ENCODE measurements at regions not wholly inside any gene's neighbourhood (a gene's known extent, or its start where the extent isn't known, plus 50 kb on each side); places are given as distances from the start of the nearest gene placed in this dataset.
"Not testable (repeated sequence)": the region's sequence is repeated elsewhere in the genome, so short reads cannot be mapped to it uniquely, and the experiment has no call there.

DNA sequence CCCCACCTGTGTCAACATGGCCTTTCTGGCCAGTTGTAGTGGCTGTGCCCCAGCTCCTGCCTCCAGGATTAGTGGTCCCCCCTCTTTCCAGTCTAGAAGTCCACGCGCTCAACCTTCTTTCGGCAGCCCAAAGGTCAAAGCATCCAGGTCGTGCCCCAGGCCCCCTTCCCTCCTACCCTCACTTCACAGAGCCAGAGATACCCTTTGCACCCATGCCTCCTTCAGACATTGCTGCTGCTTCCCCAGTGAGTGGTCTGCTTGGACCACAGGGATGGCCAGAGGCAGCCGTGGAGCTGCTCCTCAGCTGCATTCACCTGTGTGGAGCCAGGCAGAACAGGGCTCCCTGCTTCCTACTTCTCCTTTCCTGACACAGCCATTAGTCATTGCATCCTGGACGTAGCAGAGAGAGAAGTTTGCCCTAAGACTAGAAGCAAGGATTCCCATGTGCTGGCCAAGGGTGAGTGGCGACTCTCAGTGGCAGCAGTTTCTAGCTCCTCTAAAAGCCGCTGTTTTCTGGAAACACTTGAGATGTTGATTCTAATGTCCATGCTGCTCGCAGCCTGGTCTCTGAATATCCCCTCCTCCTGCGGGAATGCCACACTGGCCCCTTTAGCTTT is 243.1 kb upstream of the SHH start:
- no peak for DNase-seq

DNA sequence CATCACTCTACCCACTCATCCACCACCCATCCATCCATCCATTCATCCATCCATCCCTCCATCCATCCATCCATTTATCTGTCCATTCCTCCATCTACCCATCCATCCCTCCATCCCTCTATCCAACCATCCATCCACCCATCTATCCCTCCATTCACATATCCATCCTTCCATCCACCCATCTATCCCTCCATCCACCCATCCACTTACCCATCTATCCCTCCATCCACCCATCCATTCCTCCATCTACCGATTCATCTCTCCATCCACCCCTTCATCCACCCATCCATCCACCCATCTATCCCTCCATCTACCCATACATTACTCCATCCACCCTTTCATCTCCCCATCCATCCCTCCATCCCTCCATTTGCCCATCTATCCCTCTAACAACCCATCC is 239.6 kb upstream of the SHH start:
- no peak for DNase-seq

DNA sequence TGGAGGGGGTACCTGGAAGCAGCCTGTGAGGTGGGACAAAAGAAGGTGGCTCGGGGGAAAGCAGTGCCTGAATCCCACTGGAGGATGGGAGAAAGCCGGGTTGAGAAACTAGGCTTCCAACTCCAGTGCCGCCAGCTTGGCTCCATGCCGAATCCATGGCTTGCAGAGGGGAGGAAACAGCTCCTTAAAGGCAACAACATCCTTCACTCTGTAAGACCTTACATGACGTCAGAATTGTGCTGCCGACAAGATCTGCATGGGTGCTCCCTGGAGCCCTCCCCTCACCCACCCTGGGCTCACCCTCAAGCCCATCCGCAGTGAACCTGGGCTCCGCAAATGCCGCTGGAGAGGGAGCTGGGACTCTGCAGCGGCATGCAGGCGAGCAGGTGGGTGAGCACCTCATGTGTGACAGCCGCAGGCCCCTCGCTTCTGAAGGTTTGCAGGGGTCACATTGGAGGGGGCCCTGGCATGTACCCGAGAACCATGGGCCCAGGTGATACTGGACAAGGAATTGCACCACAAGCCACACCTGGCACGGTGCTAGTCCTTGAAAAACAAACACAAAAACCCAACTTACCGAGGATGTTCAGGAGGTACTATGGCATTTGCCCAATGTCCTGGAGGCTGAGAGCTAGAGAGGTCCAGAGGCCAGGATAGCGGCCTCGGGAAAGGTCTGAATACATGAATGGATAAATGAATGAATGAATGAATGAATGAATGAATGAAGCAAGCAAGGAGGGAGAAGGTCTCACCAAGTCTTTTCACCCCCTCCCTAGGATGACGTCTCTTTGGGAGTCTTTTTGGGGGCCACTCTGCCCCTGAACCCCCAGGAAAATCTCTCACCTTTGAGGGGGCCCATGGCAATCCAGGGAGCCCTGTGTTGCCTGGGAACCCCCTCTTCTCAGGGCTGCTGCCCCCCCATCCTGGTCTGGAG is 238.6 kb upstream of the SHH start:
- no peak for DNase-seq

DNA sequence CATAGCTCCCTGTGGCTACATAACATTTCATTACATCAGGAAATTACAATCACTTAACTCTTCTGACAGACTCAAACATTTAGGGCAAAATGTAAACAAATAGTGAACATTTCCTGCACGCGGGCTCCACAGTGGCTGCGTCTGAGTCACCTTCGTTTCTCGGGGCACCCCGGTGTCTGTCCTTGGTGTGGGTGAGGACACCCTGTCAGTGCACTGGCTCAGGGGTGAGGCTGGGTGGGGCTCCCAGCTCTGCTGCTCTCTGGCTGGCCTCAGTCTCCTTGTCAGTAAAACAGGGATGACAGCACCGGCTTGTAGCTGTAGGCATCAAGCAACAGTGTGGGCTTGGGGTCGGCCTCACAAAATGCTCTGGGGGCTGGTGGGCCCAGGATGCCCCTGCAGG is 237.1 kb upstream of the SHH start:
- no peak for DNase-seq

DNA sequence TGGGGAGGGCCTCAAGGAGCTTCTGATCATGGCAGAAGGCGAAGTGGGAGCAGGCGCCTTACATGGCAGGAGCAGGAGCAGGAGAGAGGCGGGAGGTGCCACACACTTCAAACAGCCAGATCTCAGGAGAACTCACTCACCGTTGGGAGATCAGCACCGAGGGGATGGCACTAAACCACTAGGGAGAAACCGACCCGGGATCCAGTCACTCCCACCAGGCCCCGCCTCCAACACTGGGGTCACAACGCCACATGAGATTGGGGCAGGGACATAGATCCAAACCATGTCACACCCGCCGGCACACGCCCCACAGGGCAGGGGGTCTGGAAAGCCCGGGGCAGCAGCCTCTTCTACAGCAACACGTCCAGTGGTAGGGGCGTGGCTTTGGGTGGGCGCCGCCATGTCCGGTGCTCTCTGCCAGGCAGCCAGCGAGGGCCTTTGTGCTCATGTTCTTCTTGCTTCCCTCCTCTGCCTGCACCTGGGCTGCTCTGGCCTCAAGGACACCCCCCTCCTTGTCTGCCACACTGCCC is 233.8 kb upstream of the SHH start:
- no peak for DNase-seq

DNA sequence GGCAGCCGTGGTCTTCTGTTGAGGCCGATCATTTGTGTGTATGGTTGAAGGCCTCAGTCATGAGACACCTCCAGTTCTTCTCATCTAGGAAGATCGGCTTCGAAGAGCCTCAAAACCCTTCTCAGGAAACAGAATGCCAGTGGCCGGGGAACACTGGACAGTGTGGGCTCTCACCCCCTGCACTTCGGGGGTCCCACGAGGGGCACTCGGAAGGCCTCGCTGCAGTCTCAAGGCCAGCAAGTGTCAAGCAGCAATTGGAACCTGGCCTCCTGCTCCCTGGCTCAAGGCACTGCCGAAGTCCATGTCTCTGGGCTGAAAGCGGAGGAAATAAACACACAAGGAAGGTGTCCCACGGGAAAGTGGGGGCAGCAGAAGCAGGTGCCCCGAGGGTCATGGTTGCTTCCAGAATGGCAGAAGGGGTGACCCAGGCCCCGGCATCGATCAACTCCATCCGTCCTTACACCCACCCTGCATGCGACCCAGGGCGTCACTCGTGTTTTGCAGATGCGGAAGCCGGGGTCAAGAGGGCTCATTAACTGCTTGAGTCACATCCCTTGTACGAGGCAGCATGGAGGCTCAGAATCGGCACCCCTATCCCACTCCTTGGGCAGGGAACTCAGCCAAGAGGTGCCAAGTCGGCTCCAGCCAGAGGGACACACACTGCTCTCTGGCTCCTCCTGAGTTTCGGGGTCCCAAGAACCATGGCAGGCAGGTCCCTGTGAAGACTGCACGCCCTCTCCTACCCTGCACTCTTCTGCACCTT is 231.3 kb upstream of the SHH start:
- DNase-seq, result no peak

DNA sequence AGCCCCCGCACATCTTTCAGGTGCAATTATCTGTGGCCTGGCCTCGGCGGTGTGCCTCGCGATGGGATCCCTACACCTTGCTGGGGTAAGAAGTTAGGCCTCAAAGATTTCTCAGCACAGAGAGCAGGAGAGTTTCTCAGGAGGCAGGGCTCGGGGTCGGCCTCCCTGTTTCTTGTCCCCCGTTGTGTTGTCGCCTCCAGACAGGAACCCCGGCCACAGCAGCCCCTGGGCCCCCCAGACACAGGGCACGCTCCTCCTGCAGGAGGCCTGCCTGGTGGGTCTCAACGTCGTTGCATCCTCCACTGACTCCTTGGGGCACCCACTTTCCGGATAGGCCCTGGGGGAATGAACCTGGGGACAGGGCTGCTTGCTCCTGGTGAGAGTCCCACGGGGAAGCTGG is 229.1 kb upstream of the SHH start:
- no peak for DNase-seq

DNA sequence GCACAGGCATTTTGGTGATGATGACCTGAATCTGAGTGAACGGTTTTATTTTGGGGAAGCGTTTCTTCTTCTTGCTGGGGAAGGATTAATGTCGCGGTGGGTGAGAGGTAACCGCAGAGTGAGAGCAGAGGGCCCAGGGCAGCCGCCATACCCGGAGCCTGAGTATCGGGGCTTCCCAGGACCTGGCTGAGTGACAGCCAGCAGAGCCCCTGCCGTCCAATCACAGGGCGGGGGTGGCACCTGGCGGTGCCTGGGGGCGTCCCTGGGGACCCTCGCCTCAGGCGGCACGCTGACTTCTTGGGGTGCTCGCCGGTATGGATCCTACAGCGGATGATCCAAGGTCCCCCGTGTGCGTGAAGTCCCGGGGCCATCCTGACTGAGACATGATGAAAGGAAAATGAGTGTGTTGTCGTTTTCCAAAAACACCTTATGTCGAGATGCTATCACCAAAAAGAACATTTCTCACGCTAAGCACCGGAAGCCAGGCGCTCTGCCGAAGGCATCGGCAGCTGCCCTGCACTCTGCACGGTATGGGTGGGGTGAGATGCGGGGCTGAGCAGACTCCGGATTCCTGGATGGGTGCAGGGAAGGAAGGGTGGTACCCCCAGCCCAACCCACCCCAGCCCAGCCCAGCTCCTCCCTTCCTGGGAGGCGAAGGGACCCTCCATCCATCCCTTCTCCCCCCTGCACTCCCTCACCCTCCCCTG is 227.9 kb upstream of the SHH start:
- no peak for DNase-seq

DNA sequence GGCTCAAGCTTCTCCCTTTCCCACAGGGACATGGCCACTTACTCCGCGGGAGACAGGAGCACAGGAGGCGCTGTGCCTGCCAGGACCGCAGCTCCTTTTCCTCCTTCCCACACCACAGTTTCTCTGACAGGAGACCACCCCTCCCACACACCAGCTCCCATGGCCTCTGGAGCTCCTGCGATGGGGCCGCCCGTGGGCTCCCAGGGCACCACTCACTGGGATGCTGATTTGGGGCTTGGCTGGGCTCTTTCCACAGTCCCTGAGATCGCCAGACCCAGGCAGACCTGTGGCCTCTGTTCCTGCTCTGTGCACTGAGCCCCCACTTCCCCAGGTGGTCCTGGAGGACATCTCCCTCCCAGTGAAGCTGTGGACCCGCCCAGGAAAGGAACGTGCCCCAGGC is 226.9 kb upstream of the SHH start:
- no peak for DNase-seq

DNA sequence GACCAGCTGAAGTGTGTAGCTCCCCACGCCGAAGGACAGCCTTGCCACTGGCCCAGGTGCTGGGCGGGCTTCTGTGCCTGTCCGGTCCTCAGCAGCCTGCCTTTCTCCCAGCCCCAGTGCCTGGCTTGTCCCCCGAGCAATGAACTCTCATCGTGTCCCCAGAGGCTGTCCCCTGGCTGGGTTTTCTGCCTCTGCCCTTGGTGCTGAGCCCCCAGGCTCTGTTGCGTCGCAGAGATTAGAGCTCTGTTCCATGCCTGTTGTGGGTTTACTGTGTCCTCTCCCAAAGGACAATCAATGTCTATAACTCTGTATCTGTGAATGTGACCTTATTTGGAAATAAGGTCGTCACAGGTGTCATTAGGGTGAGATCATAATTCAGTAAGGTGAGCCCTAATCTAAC is 226.1 kb upstream of the SHH start:
- DNase-seq, result no peak

DNA sequence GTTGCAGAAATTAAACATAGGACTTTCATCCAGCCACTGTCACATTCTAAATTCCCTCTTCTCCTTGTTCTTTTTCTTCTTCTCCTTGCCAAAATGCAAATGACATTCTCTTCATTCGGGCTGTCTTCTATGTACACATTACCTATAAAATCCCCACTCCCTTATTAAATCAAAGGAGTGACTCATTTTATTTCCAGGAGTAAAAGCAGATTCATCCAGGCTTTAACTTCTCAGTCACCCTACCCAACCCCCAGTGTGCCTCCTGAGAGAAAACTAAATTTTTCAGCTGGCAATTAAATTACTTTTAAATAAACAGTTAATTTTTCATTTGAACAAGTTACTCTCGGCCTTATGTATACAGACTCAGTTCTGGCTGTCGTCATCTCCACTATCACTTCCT is 223.9 kb upstream of the SHH start:
- DNase-seq, result no peak

DNA sequence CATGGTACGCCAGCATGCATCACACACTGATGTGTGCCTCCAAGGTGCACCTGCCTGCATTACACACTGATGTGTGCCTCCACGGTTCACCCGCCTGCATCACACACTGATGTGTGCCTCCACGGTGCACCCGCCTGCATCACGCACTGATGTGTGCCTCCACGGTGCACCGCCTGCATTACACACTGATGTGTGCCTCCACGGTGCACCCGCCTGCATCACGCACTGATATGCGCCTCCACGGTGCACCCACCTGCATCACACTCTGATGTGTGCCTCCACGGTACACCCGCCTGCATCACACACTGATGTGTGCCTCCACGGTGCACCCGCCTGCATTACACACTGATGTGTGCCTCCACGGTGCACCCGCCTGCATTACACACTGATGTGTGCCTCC is 223.1 kb upstream of the SHH start:
- DNase-seq, result not testable (repeated sequence)

DNA sequence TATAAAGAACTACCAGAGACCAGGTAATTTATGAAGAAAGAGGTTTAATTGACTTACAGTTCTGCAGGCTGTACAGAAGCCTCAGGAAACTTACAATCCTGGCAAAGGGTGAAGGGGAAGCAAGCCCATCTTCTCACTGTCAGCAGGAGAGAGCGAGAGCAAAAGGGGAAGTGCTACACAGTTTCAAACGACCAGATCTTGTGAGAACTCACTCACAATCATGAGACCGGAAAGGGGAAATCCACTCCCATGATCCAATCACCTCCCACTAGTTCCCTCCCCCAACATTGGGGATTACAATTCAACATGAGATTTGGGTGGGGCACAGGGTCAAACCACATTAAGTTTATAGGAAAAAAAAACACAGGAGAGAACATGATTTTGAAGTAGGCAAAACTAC is 222.1 kb upstream of the SHH start:
- DNase-seq, result no peak

DNA sequence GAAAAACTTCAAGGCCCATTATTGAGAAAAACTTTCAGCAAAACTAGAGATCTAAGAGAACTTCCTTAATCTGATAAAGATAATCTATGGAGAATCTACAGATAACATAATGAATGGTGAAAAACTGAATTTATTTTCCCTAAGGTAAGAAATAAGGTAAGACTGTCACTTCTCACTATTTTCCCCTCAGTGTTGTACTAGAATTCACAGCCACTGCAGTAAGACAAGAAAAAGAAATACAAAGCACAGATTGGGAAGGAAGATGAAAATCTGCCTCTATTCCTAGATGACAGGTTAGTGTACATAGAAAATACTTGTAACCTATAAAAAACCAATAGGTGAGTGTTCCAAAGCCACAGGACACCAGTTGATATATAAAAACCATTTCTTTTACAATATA is 220.7 kb upstream of the SHH start:
- no peak for DNase-seq

DNA sequence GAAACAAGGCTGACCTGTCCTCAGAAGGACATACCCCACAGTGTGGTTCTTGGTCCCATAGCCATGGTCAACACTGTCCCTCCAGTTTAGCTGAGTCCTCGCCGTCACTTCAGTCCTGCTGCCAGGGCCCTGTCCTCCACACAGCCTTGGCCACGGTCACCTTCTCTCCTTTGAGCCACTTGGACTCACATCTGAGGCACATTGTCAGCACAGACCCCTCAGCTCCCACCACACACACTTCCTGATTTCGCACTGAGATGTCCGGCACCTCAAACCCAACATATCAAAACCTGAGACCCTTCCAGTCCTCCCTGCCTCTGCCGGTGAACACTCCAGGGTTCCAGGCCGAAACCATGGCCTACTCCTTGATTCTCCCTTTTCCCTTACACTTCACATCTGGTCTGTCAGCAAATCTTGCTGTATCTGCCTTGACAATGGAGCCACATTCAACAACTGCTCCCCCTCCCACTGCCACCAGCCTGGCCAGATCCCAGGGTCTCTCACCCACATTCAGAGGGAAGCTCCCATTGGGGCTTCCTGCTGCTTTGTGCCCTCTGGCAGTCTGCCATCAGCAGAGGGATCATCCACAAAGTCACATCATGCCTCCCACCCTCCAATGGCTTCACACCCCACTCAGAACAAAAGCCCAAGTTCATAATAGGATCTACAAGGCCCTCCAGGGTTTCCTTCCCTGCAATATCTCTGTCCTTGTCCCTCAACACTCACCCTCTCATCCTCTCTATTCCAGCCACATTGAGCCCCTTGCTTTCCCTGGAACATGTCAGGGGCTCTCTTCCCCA is 219.6 kb upstream of the SHH start:
- DNase-seq, result no peak

DNA sequence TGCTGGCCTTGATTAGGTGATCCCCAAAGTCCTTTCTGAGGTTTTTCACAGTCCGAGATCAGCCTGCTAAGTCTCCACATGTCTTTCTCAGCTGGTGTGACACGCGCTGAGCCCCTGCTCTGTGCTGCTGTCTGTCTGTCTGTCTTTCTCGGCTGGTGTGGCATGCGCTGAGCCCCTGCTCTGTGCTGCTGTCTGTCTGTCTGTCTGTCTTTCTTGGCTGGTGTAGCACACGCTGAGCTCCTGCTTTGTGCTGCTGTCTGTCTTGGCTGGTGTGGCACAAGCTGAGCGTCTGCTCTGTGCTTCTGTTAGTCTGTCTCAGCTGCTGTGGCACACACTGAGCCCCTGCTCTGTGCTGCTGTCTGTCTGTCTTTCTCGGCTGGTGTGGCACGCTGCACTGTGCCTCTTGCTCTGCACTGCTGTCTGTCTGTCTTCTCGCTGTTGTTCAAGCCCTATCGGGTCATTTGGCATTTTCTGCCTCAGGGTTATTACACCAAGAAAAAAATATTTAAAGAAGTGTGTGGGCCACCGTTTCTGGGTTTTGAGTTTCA is 217.3 kb upstream of the SHH start:
- DNase-seq, result no peak

DNA sequence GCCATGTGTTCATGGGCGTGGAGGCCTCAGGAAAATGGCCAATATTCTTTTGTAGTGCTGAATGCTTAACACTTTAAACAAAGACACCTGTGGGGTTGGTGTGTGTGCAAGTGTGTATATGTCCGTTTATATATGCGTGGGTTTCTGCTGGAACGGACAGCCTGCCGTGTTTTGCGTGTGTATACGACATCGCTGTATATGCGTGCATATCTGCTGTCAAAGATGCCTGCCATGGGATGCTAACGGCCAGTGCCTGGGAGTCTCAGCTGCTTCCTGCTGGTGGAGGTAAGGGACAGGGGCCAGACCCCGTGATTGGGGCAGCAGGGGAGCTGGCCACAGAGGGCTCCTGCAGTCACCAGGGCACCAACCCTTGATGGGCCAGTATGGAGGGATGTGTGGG is 216.3 kb upstream of the SHH start:
- DNase-seq, result no peak

DNA sequence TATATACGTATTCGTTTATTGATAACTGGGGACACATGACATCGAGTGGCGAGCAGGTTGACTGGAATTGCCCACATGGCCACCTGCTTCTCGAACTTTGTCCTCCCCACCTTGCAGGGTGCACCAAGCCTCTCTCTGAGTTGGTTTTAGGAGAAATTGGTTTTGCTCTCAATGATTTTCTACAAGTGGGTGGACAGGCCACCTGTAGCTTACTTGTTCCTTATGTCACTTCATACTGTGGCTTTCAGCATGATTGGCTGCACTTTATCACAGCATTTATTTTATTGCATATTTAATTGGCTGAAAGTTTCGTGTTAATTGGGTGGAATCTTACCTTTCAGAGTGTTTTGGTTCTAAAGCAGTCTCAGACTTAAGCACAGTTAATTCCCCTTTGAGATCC is 215.6 kb upstream of the SHH start:
- no peak for DNase-seq

DNA sequence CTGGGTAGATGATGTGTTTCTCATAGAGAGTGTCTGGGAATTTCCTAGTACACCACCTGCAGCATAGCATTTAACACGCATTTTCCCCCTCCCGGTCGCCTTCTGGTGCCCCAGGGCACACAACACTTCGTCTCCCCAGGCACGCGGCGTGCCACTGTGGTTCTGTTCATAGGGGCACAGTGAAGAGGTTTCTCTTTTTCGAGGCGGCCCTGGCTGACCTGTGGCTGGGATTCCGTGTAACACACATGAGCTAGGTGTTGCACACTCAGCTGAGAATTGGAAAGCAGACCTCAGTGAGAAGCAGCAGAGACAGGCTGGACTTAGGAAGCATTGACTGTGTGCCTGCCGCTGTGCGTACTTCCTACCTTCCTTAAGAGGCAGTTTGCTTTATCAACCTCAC is 214.3 kb upstream of the SHH start:
- DNase-seq, result no peak

DNA sequence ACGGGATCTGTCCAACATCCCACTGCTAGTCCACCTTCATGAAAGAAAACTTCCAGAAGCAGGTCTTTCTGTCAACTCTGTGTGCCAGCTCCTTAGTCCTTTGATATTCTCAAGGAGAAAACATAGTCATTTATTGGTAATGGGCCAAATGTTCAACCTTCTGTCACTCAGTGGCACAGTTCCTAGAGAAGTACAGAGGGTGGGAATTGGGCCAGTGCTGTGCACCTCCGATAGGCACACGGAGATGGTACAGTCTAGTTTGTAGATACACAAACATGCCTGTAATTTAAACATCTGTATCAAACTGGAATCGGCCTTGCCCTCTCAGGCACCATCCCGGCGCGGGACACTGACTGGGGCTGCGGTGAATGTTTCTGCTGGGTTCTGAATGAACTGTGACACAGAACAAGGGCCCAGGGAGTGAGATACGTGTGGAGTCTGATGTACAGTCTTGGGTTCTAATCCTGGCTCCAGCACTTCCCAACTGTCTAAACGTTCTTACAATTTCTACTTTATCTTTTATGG is 213.9 kb upstream of the SHH start:
- no peak for DNase-seq

DNA sequence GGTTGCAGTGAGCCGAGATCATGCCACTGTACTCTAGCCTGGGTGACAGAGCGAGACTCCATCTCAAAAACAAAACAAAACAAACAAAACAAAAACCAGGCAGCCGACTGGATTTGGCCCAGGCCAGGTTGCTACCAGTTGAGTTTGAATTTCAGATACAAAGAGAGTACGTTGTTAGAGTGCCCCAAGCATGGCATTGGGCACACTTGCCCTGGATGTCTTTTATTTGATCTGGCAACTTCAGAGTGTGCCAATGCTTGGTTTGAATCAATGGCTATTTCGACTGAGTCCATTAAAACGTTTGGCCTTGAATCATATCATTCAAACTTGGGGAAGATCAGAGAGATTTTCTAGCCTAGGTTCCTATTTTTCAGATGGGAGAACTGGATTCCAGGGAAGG is 213.4 kb upstream of the SHH start:
- DNase-seq, result no peak

DNA sequence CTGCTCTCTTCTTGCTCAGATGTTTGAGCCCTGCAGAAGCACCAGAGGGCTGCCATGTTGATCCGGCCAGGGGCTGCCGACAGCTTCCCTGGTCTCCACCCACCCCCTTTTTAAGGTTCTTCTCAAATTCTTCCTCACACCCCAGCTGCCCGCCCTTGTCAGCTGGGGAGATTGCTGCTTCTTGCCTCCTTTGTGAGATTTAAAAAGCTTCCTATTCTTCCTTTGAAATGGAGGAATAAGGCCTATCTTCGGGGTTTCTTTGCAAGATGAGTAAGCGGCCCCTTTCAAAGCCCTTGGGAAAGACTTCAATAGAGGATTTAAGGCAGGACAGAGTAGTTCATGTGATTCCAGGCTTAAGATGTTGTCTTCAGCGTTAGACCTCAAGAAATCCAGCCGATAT is 211.9 kb upstream of the SHH start:
- DNase-seq, result no peak

Data from stimulated activated CD4-positive, alpha-beta T cell treated with anti-CD3 and anti-CD28 coated beads, Interleukin-15, amount 100 ng/mL, for 24 hours (primary cell).